Transverse colon (tissue), 4 donors: ENCODE measurements at regions not wholly inside any gene's neighbourhood (a gene's known extent, or its start where the extent isn't known, plus 50 kb on each side); places are given as distances from the start of the nearest gene placed in this dataset.

Experiments used
- DNase-seq: peaks from one replicate; pipeline ENCODE4 v3.0.0-alpha.2; 2019
- H3K27ac ChIP-seq, 4 donors: fragments of 200-600 bp; sonication (generic); 2 replicates each; pipeline ENCODE4 v1.5.1; 2016 to 2018; ENCODE audit warnings: inconsistent platforms in 4 of 4
- H3K27me3 ChIP-seq: fragments of 200-600 bp; sonication (generic); 2 replicates; pipeline ENCODE4 v1.5.1; 2017; ENCODE audit warnings: inconsistent platforms
- H3K36me3 ChIP-seq, 4 donors: fragments of 200-600 bp; sonication (generic); 2 replicates each; pipeline ENCODE4 v1.5.1; 2017 to 2019; ENCODE audit warnings: inconsistent platforms in 4 of 4
- H3K4me1 ChIP-seq, 4 donors: fragments of 200-600 bp; sonication (generic); 2 replicates each; pipeline ENCODE4 v1.5.1; 2017 to 2020; ENCODE audit warnings: inconsistent platforms in 4 of 4
- H3K4me3 ChIP-seq, 4 donors: fragments of 200-600 bp; sonication (generic); 1 replicate in 1 of 4; 2 replicates in 3 of 4; pipeline versions ENCODE4 v1.5.1 to v1.6.1; 2017 to 2019; ENCODE audit warnings: inconsistent platforms in 4 of 4
- H3K9me3 ChIP-seq, 2 donors: fragments of 200-600 bp; sonication (generic); 2 replicates each; pipeline ENCODE4 v1.5.1; 2017 to 2019; ENCODE audit warnings: inconsistent platforms in 2 of 2
- CTCF ChIP-seq, 5 experiments: fragments of 200-600 bp in 3 of 5; fragments of 450-650 bp in 2 of 5; sonication (generic) in 3 of 5; IDR thresholded peaks; 1 replicate in 2 of 5; 2 replicates in 3 of 5; pipeline ENCODE4 v1.5.1; 2016 to 2017; ENCODE audit warnings: antibody characterized with exemption in 5 of 5, inconsistent platforms in 3 of 5, mild to moderate bottlenecking in 2 of 5, moderate library complexity in 1 of 5
- EP300 ChIP-seq: sonication (generic); formaldehyde crosslinking; IDR thresholded peaks from one replicate; pipeline ENCODE4 v1.6.1; 2017; ENCODE audit warnings: antibody characterized with exemption, low read depth
- POLR2A ChIP-seq: fragments of 450-650 bp; IDR thresholded peaks from one replicate; pipeline ENCODE4 v1.6.1; 2016; ENCODE audit warnings: antibody characterized with exemption, mild to moderate bottlenecking, moderate library complexity
- POLR2AphosphoS5 ChIP-seq, 3 donors: sonication (generic); formaldehyde crosslinking; IDR thresholded peaks; one replicate each; pipeline ENCODE4 v1.6.1; 2016; ENCODE audit warnings: antibody characterized with exemption in 3 of 3
- WGBS, 2 donors: methylation state at CpG; one replicate each; pipeline ENCODE4 v1.1.5; 2018; ENCODE audit warnings: low coverage in 1 of 2; 5-methylcytosine and 5-hydroxymethylcytosine counted together
- in situ Hi-C, 4 donors: fragments of 200-750 bp; cut with MboI; loops; one replicate each; pipeline versions ENCODE4 v1.15.0 to v1.15.1; 2017; ENCODE audit warnings: low sequenced_read_pairs in 3 of 4, low pct_ligation_motif_present in 1 of 4, low pct_unique_long_range_greater_than_20kb in 1 of 4
- intact Hi-C: fragments of 100-400 bp; cut with DNase I; formaldehyde crosslinking; loops from one replicate; pipeline ENCODE4 v1.15.1; 2023; ENCODE audit warnings: low total_unique reads

- TF ChIP-seq EP300 (no peak), POLR2AphosphoS5 (IDR thresholded peaks at IDR 0.05) (no peak), CTCF (IDR thresholded peaks at IDR 0.05) (no peak), POLR2A (no peak)
- Histone ChIP-seq H3K27me3 (no peaks in the 10 kb centered on the region), H3K4me1 (no peaks in the 10 kb centered on the region), H3K4me3 (no peak overlapping the region), H3K36me3 (no peaks in the 10 kb centered on the region), H3K27ac (no peak overlapping the region), H3K9me3 (no peaks in the 10 kb centered on the region)
- no peak for DNase-seq
- intact Hi-C loops (no loop called here), in situ Hi-C loops (no loop called here)
- WGBS, 2 donors, result 89 to 90% methylated on average over 2 of the region's 2 CpGs
Observed at GRCh38 chr5:118552731-118553360, 435.5 kb downstream of the DTWD2 start.

GRCh38 chr5:118552146-118552545 lies 436.2 kb downstream of the DTWD2 start:
- TF ChIP-seq POLR2A (no peak), EP300 (no peak), CTCF (IDR thresholded peaks at IDR 0.05) (no peak), POLR2AphosphoS5 (IDR thresholded peaks at IDR 0.05) (no peak)
- Histone ChIP-seq H3K4me3 (no peak overlapping the region), H3K27ac (no peak overlapping the region), H3K9me3 (no peaks in the 10 kb centered on the region), H3K36me3 (no peaks in the 10 kb centered on the region), H3K4me1 (no peaks in the 10 kb centered on the region), H3K27me3 (no peaks in the 10 kb centered on the region)
- intact Hi-C loops (no loop called here), in situ Hi-C loops (no loop called here)
- 47 to 64% methylated on average over 2 of the region's 2 CpGs for WGBS, 2 donors
- DNase-seq, result no peak

GRCh38 chr5:118551716-118552115 lies 436.6 kb downstream of the DTWD2 start:
- no peaks in the 10 kb centered on the region for H3K36me3 ChIP-seq
- intact Hi-C loops, result no loop called here
- no peak for DNase-seq
- in situ Hi-C loops, result no loop called here
- no peaks in the 10 kb centered on the region for H3K4me1 ChIP-seq
- WGBS, 2 donors, result 69 to 70% methylated on average over 1 of the region's 1 CpG
- TF ChIP-seq POLR2AphosphoS5 (IDR thresholded peaks at IDR 0.05) (no peak), POLR2A (no peak), EP300 (no peak), CTCF (IDR thresholded peaks at IDR 0.05) (no peak)
- H3K27ac ChIP-seq, result no peak overlapping the region
- H3K4me3 ChIP-seq, result no peak overlapping the region
- H3K9me3 ChIP-seq, result no peaks in the 10 kb centered on the region
- no peaks in the 10 kb centered on the region for H3K27me3 ChIP-seq

- H3K27ac ChIP-seq, result no peak overlapping the region
- H3K9me3 ChIP-seq, result no peaks in the 10 kb centered on the region
- TF ChIP-seq POLR2AphosphoS5 (IDR thresholded peaks at IDR 0.05), result no peak
- no peak for TF ChIP-seq EP300
- TF ChIP-seq POLR2A, result no peak
- TF ChIP-seq CTCF (IDR thresholded peaks at IDR 0.05), result no peak
- H3K4me1 ChIP-seq, result no peaks in the 10 kb centered on the region
- H3K4me3 ChIP-seq, result no peak overlapping the region
- no peak for DNase-seq
- no peaks in the 10 kb centered on the region for H3K27me3 ChIP-seq
- H3K36me3 ChIP-seq, result no peaks in the 10 kb centered on the region
- in situ Hi-C loops (no loop called here), intact Hi-C loops (no loop called here)
Observed at GRCh38 chr5:118551031-118551430, 437.3 kb downstream of the DTWD2 start.
